Activated CD4-positive, alpha-beta T cell treated with anti-CD3 and anti-CD28 coated beads for 36 hours (primary cell): ENCODE measurements at regions not wholly inside any gene's neighbourhood (a gene's known extent, or its start where the extent isn't known, plus 50 kb on each side); places are given as distances from the start of the nearest gene placed in this dataset.

Experiments used
- ATAC-seq: fragments of 200-7000 bp; cut with Tn5 transposase; one replicate; pipeline ENCODE4 v1.10.0; 2021; ENCODE audit warnings: mild to moderate bottlenecking, moderate library complexity
- CTCF ChIA-PET: fragments of 350-600 bp; sonication (Branson Sonifier 250); formaldehyde crosslinking; loops from one replicate; lab custom pipeline; 2021; ENCODE audit warnings: antibody characterized with exemption; lab: Charles Lee
- POLR2A ChIA-PET: fragments of 350-600 bp; sonication (Branson Sonifier 250); formaldehyde crosslinking; loops from one replicate; lab custom pipeline; 2021; ENCODE audit warnings: antibody characterized with exemption, inconsistent platforms; lab: Charles Lee
- DNase-seq: peaks from one replicate; pipeline ENCODE4 v3.0.0-alpha.2; 2020
- H3K27ac Mint-ChIP-seq: one replicate; pipeline ENCODE4 v1.8.0; 2021; ENCODE audit warnings: mixed read lengths
- H3K27me3 Mint-ChIP-seq: one replicate; pipeline ENCODE4 v1.8.0; 2021; ENCODE audit warnings: mixed read lengths
- H3K36me3 Mint-ChIP-seq: one replicate; pipeline ENCODE4 v1.8.0; 2021; ENCODE audit warnings: low read depth, mixed read lengths
- H3K4me1 Mint-ChIP-seq: one replicate; pipeline ENCODE4 v1.8.0; 2021; ENCODE audit warnings: mixed read lengths
- H3K4me3 Mint-ChIP-seq: one replicate; pipeline ENCODE4 v1.8.0; 2021; ENCODE audit warnings: mild to moderate bottlenecking, moderate library complexity, mixed read lengths
- H3K9me3 Mint-ChIP-seq: one replicate; pipeline ENCODE4 v1.8.0; 2021; ENCODE audit warnings: low read depth, mixed read lengths
- intact Hi-C, 2 experiments: fragments of 100-400 bp; cut with DNase I in 1 of 2; cut with micrococcal nuclease in 1 of 2; formaldehyde crosslinking; loops; one replicate each; pipeline versions ENCODE4 v1.14.2 to v1.15.1; 2022 to 2024; cut with DNase I, micrococcal nuclease

DNA sequence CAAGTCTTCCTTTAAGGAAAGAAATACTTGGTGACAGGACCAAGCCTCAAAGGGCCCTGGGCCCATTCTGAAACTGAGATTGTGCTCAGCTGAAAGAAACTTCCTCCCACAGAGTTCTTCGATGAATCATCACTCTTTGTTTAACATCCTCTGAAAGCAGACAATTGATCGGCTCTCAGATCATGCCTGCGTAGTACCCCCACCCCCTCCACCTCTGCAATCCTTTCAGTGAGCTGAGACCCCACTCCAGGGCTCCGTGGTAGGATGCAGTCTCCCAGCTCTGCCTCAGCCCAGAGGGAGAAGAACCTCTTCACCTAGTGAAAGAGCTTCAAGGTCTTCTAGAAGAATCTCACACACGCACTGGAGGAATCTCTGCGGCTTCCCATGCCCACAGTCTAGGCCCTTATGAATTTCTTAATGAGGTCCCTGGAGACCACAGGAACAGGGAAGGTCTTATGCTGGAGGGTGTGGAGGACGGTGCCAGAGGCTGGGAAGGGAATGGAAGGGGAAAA lies 104.9 kb upstream of the SOD1 start:
- H3K9me3 Mint-ChIP-seq, result no peaks in the 10 kb centered on the region
- ChIA-PET CTCF (interaction anchor here (0.7 to 1.2 kb wide), 3 partner anchors 137 to 365 kb away, joined by 3 to 5 read pairs (median 4); no protein-coding TSS in a partner anchor), POLR2A (interaction anchor here (0.5 to 1.2 kb wide), 4 partner anchors 188 to 1761 kb away, joined by 3 to 7 read pairs (median 4); no protein-coding TSS in a partner anchor)
- peaks cover 2% of the 10 kb centered on the region for H3K36me3 Mint-ChIP-seq
- DNase-seq (peak; percentile 60), ATAC-seq (peak; percentile 18)
- H3K4me1 Mint-ChIP-seq, result peaks cover 42% of the 10 kb centered on the region
- H3K27ac Mint-ChIP-seq, result no peak overlapping the region
- no peak overlapping the region for H3K4me3 Mint-ChIP-seq
- peaks cover 35% of the 10 kb centered on the region for H3K27me3 Mint-ChIP-seq
- intact Hi-C loops, result loop anchor here (1.0 to 5.0 kb wide), 6 partner anchors 46 to 372 kb away; partner anchors contain the start of gene SOD1 (in 1 of the 2)

DNA sequence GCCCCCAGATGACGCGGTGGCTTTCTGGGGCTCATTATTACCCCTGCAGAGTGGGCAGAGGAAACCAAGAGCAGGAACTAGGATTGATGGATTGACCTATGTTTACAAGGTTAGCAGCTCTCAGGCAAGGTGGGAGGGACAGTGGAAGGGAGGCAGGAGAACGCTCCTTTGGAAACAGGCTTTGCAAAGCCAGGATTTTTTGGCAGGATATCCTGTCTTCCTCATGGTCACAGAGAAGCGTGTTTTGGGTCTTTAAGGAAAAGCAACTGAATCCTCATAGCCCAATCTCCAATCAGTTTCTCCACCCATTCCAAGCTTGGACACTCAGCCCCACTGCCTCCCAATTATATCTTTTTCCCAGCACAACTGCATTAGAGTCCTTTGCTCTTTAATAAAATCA lies 105.6 kb upstream of the SOD1 start:
- Mint-ChIP-seq H3K27ac (no peak overlapping the region), H3K36me3 (peaks cover 2% of the 10 kb centered on the region), H3K9me3 (no peaks in the 10 kb centered on the region), H3K4me3 (no peak overlapping the region), H3K27me3 (peaks cover 35% of the 10 kb centered on the region), H3K4me1 (peaks cover 45% of the 10 kb centered on the region)
- intact Hi-C loops, result loop anchor here (1.0 to 2.0 kb wide), 4 partner anchors 45 to 359 kb away; no protein-coding TSS in a partner anchor
- ChIA-PET POLR2A (interaction anchor here (0.5 to 1.2 kb wide), 4 partner anchors 188 to 1760 kb away, joined by 3 to 7 read pairs (median 4); no protein-coding TSS in a partner anchor), CTCF (interaction anchor here (0.6 to 1.2 kb wide), 3 partner anchors 256 to 364 kb away, joined by 3 to 5 read pairs (median 4); no protein-coding TSS in a partner anchor)
- ATAC-seq (no peak), DNase-seq (no peak)

DNA sequence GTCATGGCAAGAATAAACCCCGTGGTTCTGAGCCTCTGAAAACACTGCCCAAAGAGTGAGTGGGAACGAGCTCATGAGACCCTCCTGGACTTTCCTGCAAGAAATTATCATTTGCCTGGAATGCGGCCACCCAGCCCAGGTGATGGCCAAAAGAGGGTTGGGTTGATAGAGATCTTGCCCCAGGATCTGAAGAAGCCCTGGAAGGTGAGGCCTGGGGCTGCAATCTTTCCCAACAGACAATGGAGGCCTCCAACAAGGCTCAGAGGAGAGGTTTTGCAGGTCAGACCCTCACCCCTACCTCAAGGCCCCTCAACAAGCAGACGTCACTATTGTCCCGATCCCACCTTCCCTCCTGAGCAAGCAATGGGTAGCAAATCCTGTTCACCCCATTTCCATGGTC lies 106.0 kb upstream of the SOD1 start:
- ATAC-seq (no peak), DNase-seq (no peak)
- ChIA-PET POLR2A (no interaction called here), CTCF (interaction anchor here (0.6 to 1.8 kb wide), 4 partner anchors 28 to 364 kb away, joined by 3 to 7 read pairs (median 4); no protein-coding TSS in a partner anchor)
- Mint-ChIP-seq H3K27me3 (peaks cover 35% of the 10 kb centered on the region), H3K27ac (no peak overlapping the region), H3K36me3 (peaks cover 2% of the 10 kb centered on the region), H3K4me1 (peaks cover 46% of the 10 kb centered on the region), H3K4me3 (no peak overlapping the region), H3K9me3 (no peaks in the 10 kb centered on the region)
- intact Hi-C loops, result no loop called here

DNA sequence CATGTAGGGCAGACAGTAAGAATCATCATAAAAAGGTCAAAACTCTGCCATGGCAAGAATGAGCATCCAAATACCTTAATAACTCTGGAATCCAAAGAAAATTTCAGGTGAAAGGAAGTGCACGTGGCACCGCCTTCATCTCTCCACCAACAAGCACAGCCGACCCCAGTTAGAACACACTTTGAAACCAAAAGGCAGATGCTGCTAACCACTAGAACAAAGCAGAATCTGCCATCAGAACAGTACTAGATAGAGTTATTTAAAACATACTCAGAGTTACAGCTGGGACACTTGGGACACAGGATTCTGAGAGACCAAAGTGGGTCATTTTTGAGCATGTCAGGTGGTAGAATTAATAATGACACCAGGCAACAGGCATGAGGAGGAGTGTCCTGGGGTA lies 106.7 kb upstream of the SOD1 start:
- H3K4me1 Mint-ChIP-seq, result peaks cover 46% of the 10 kb centered on the region
- peaks cover 35% of the 10 kb centered on the region for H3K27me3 Mint-ChIP-seq
- H3K4me3 Mint-ChIP-seq, result no peak overlapping the region
- peaks cover 2% of the 10 kb centered on the region for H3K36me3 Mint-ChIP-seq
- DNase-seq (no peak), ATAC-seq (no peak)
- H3K27ac Mint-ChIP-seq, result no peak overlapping the region
- H3K9me3 Mint-ChIP-seq, result no peaks in the 10 kb centered on the region
- intact Hi-C loops, result no loop called here
- ChIA-PET CTCF (interaction anchor here (1.8 kb wide), 1 partner anchor 28 kb away, joined by 7 read pairs; no protein-coding TSS in a partner anchor), POLR2A (no interaction called here)

DNA sequence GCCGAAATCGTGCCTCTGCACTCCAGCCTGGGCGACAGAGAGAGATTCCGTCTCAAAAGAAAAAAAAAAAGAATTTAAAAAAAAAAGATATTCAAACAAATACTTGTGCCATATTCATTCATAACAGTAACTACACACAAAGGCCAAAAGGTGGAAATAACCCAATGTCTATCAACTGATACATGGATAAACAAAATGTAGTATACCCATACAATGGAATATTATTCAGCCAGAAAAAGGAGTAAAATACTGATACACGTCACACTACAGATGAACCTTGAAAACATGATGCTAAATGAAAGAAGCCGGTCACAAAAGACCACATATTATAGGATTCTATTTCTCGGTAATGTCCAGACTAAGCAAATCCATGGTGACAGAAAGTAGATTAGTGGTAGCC lies 109.4 kb upstream of the SOD1 start:
- CTCF ChIA-PET, result interaction anchor here (0.9 kb wide), 1 partner anchor 44 kb away, joined by 3 read pairs; no protein-coding TSS in a partner anchor
- Mint-ChIP-seq H3K36me3 (no peaks in the 10 kb centered on the region), H3K4me1 (peaks cover 30% of the 10 kb centered on the region), H3K27ac (no peak overlapping the region), H3K4me3 (no peak overlapping the region), H3K9me3 (no peaks in the 10 kb centered on the region), H3K27me3 (peaks cover 11% of the 10 kb centered on the region)
- DNase-seq (no peak), ATAC-seq (no peak)
- POLR2A ChIA-PET, result no interaction called here
- intact Hi-C loops, result no loop called here

DNA sequence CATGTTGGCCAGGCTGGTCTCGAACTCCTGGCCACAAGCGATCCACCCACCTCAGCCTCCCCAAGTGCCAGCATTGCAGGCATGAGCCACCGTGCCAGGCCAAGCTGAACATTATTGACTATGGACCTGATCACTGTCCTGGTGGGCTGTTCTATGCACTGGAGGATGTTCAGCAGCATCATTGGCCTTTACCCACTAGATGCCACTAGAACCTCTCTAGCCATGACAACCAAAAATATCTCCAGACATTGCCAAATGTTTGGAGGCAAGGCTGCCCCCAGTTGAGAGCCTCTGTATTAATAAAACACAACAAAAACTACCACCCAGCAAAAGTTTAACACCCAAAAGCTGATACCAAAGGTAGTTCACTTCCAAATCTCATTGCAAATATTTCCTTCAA lies 110.8 kb upstream of the SOD1 start:
- DNase-seq (no peak), ATAC-seq (no peak)
- peaks cover 11% of the 10 kb centered on the region for H3K27me3 Mint-ChIP-seq
- POLR2A ChIA-PET, result no interaction called here
- intact Hi-C loops, result no loop called here
- no peak overlapping the region for H3K27ac Mint-ChIP-seq
- no peaks in the 10 kb centered on the region for H3K36me3 Mint-ChIP-seq
- CTCF ChIA-PET, result interaction anchor here (0.7 to 1.2 kb wide), 2 partner anchors 10 to 30 kb away, joined by 4 to 6 read pairs; no protein-coding TSS in a partner anchor
- no peaks in the 10 kb centered on the region for H3K9me3 Mint-ChIP-seq
- no peak overlapping the region for H3K4me3 Mint-ChIP-seq
- H3K4me1 Mint-ChIP-seq, result peaks cover 16% of the 10 kb centered on the region

DNA sequence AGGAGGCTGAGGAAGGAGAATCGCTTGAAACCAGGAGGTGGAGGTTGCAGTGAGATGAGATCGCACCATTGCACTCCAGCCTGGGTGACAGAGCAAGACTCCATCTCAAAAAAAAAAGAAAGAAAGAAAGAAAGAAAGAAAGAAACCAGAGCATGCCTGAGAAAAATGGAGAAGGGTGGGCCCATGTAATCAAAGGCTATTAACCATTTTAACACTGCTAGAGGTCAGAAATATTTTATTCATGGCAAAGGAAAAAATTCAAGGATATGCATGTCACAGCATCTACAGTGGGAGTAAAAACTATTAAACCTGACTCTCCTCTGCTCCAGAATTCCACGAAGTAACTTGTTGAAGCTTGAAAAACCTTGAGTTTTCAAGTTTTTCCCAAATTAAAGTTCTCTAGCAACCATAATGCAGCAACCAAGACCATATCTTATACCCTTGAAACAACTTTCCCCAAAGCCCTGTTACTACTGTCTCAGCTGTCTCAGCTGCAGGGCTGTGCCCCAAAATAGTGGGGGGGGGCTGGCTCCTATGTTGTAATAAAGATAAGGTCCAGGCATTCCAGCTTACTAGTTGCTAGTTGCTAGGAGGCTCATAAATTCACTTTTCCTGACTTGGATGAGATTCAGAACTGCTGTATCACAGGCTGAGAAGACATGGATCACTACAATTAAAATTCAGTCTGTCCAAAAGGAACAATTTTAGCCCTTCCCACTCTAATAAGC lies 112.9 kb upstream of the SOD1 start:
- peaks cover 4% of the 10 kb centered on the region for H3K27me3 Mint-ChIP-seq
- no peak overlapping the region for H3K4me3 Mint-ChIP-seq
- no peaks in the 10 kb centered on the region for H3K36me3 Mint-ChIP-seq
- DNase-seq (no peak), ATAC-seq (no peak)
- intact Hi-C loops, result no loop called here
- H3K4me1 Mint-ChIP-seq, result peaks cover 4% of the 10 kb centered on the region
- CTCF ChIA-PET, result interaction anchor here (0.6 to 0.8 kb wide), 2 partner anchors 11 to 13 kb away, joined by 3 to 4 read pairs; no protein-coding TSS in a partner anchor
- no peak overlapping the region for H3K27ac Mint-ChIP-seq
- no peaks in the 10 kb centered on the region for H3K9me3 Mint-ChIP-seq
- POLR2A ChIA-PET, result no interaction called here

DNA sequence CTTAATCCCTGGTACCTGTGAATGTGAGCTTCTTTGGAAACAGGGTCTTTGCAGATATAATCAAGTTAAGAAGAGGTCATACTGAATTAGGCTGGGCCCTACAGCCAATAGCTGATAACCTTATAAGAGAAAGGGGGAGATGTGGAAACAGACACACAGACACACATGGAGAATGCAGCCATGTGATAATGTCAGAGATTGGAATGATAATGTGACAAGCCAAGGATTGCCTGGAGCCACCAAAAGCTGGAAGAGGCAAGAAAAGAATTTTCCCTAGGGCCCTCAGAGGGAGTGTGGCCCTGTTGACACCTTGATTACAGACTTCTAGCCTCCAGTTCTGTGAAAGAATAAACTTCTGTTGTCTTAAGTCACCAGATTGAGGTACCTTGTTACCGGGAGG lies 114.5 kb upstream of the SOD1 start:
- peaks cover 4% of the 10 kb centered on the region for H3K4me1 Mint-ChIP-seq
- ChIA-PET CTCF (no interaction called here), POLR2A (no interaction called here)
- intact Hi-C loops, result no loop called here
- no peaks in the 10 kb centered on the region for H3K27me3 Mint-ChIP-seq
- no peaks in the 10 kb centered on the region for H3K9me3 Mint-ChIP-seq
- H3K27ac Mint-ChIP-seq, result no peak overlapping the region
- DNase-seq (no peak), ATAC-seq (no peak)
- no peak overlapping the region for H3K4me3 Mint-ChIP-seq
- no peaks in the 10 kb centered on the region for H3K36me3 Mint-ChIP-seq

DNA sequence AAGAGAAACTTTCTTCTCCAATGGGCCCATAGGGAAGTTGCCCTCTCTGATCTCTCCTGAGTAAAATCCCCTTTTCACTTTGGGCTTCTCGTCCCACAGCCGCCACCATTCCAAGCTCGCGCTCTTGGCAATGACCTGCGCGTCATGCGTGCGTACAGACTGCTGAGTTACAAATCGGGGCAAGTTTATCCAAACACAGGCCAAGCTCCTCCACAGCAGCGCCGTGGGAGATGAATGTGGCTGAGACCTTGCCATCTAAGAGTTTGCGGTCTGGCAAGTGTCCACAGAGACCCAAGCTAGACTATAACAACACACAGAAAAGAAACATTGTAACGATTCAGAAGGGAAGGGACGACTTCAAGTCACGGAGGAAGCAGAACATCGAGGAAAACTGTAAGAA lies 116.3 kb upstream of the SOD1 start:
- no peak overlapping the region for H3K27ac Mint-ChIP-seq
- H3K27me3 Mint-ChIP-seq, result no peaks in the 10 kb centered on the region
- intact Hi-C loops, result no loop called here
- H3K36me3 Mint-ChIP-seq, result no peaks in the 10 kb centered on the region
- no peaks in the 10 kb centered on the region for H3K4me1 Mint-ChIP-seq
- ChIA-PET POLR2A (no interaction called here), CTCF (no interaction called here)
- no peak for DNase-seq
- ATAC-seq, result no peak
- H3K9me3 Mint-ChIP-seq, result no peaks in the 10 kb centered on the region
- H3K4me3 Mint-ChIP-seq, result no peak overlapping the region

DNA sequence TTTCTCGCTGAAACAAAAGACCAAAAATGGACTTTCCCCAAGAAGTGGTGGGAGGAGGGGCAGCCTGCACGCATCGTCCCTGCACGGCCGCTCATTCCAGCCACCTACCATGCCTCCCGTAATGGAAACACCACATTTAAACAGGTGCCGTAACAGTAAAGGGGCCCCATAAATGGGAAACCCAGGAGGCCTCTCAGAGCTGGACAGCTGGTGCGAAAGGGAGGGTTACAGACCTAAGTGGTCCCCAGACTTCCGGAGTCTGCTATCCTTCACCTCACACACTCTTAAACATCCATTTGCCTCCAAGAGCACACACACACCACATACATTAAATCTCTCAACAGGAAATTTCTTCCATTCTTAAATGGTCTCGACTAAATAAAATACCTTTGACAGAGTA lies 120.7 kb upstream of the SOD1 start:
- no peak overlapping the region for H3K27ac Mint-ChIP-seq
- intact Hi-C loops, result no loop called here
- H3K4me1 Mint-ChIP-seq, result no peaks in the 10 kb centered on the region
- no peaks in the 10 kb centered on the region for H3K9me3 Mint-ChIP-seq
- no peaks in the 10 kb centered on the region for H3K36me3 Mint-ChIP-seq
- DNase-seq (no peak), ATAC-seq (no peak)
- ChIA-PET POLR2A (no interaction called here), CTCF (interaction anchor here (0.6 to 1.1 kb wide), 3 partner anchors 12 to 41 kb away, joined by 3 to 4 read pairs (median 3); no protein-coding TSS in a partner anchor)
- no peaks in the 10 kb centered on the region for H3K27me3 Mint-ChIP-seq
- H3K4me3 Mint-ChIP-seq, result no peak overlapping the region

DNA sequence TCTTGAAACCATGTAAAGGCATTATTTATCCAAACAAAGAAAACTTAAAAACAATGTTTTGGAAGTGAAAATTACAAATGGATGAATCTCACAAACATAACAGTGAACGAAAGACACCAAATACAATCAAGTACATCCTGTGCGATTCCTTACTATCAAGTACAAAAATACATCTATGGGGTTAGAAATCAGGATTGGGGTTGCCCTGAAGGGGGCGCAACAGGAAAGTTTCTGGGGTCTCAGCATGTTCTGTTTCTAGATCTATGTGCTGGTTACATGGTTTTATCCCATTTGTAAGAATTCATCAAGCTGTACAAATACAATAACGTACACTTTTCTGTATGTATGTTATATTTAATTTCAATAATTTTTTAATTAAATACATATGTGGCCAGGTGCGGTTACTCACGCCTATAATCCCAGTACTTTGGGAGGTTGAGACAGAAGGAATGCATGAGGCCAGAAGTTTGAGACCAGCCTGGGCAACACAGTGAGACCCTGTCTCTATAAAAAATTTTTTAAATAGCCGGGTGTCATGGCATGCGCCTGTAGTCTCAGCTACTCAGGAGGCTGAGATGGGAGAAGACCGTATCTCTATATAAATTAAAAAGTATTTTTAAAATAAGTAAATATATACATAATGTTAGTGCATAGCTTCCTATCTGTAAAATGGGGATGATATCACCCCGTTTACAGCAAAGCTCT lies 121.5 kb upstream of the SOD1 start:
- no peak for ATAC-seq

More for the DNA sequence above, 121.5 kb upstream of the SOD1 start:
- H3K4me1 Mint-ChIP-seq, result no peaks in the 10 kb centered on the region
- no peak overlapping the region for H3K27ac Mint-ChIP-seq
- no peaks in the 10 kb centered on the region for H3K9me3 Mint-ChIP-seq
- no peaks in the 10 kb centered on the region for H3K36me3 Mint-ChIP-seq
- ChIA-PET CTCF (interaction anchor here (0.9 to 1.1 kb wide), 2 partner anchors 11 to 22 kb away, joined by 3 to 4 read pairs; no protein-coding TSS in a partner anchor), POLR2A (no interaction called here)
- intact Hi-C loops, result no loop called here
- H3K4me3 Mint-ChIP-seq, result no peak overlapping the region
- no peaks in the 10 kb centered on the region for H3K27me3 Mint-ChIP-seq
- peak; percentile 55 for DNase-seq
